Sigmoid colon (tissue), 6 donors: ENCODE measurements at regions not wholly inside any gene's neighbourhood (a gene's known extent, or its start where the extent isn't known, plus 50 kb on each side); places are given as distances from the start of the nearest gene placed in this dataset.

ENCODE experiments used
- DNase-seq: peaks from one replicate; pipeline ENCODE4 v3.0.0-alpha.2; 2019
- H3K27ac ChIP-seq, 4 donors: fragments of 200-600 bp; sonication (generic); one replicate each; pipeline ENCODE4 v1.5.1; 2016 to 2019; ENCODE audit warnings: mild to moderate bottlenecking in 1 of 4
- H3K27me3 ChIP-seq, 3 donors: fragments of 200-600 bp; sonication (generic); one replicate each; pipeline ENCODE4 v1.5.1; 2019; ENCODE audit warnings: mild to moderate bottlenecking in 1 of 3
- H3K36me3 ChIP-seq, 4 donors: fragments of 200-600 bp; sonication (generic); one replicate each; pipeline ENCODE4 v1.5.1; 2016 to 2019
- H3K4me1 ChIP-seq, 4 donors: fragments of 200-600 bp; sonication (generic); one replicate each; pipeline ENCODE4 v1.5.1; 2017 to 2019
- H3K4me3 ChIP-seq, 4 donors: fragments of 200-600 bp; sonication (generic); one replicate each; pipeline ENCODE4 v1.5.1; 2017 to 2019; ENCODE audit warnings: mild to moderate bottlenecking in 2 of 4, moderate library complexity in 1 of 4
- H3K9me3 ChIP-seq, 4 donors: fragments of 200-600 bp in 3 of 4; sonication (generic) in 3 of 4; one replicate each; pipeline versions ENCODE4 v1.5.1 to v1.6.1; 2013 to 2019
- CTCF ChIP-seq, 4 experiments: fragments of 450-650 bp in 3 of 4; fragments of 200-600 bp in 1 of 4; IDR thresholded peaks; one replicate each; pipeline ENCODE4 v1.5.1; 2016 to 2019; ENCODE audit warnings: antibody characterized with exemption in 4 of 4, mild to moderate bottlenecking in 3 of 4, moderate library complexity in 2 of 4
- EP300 ChIP-seq, 4 donors: sonication (generic); formaldehyde crosslinking; IDR thresholded peaks; one replicate each; pipeline ENCODE4 v1.6.1; 2017; ENCODE audit warnings: antibody characterized with exemption in 4 of 4
- POLR2A ChIP-seq, 2 donors: fragments of 450-650 bp; IDR thresholded peaks; one replicate each; pipeline ENCODE4 v1.6.1; 2016; ENCODE audit warnings: antibody characterized with exemption in 2 of 2, mild to moderate bottlenecking in 2 of 2, moderate library complexity in 2 of 2
- POLR2AphosphoS5 ChIP-seq, 4 donors: sonication (generic); formaldehyde crosslinking; IDR thresholded peaks; one replicate each; pipeline ENCODE4 v1.6.1; 2017; ENCODE audit warnings: antibody characterized with exemption in 4 of 4
- WGBS, 2 donors: extraction: QIAGEN DNeasy Blood & Tissue Kit; methylation state at CpG; one replicate each; pipeline ENCODE4 v1.1.7; 2013; 5-methylcytosine and 5-hydroxymethylcytosine counted together
- intact Hi-C: fragments of 100-400 bp; cut with DNase I; formaldehyde crosslinking; loops from one replicate; pipeline ENCODE4 v1.15.1; 2023
- donor health status: healthy with polysubstance abuse.
- donor health status: healthy.

- Histone ChIP-seq H3K27ac (peak overlapping the region in 1 of 4 donors; percentile 61), H3K9me3 (no peaks in the 10 kb centered on the region), H3K4me1 (peaks cover 0 to 15% (median 12%) of the 10 kb centered on the region in 4 donors), H3K27me3 (no peaks in the 10 kb centered on the region), H3K4me3 (no peak overlapping the region), H3K36me3 (no peaks in the 10 kb centered on the region)
- intact Hi-C loops = loop anchor here (10.0 kb wide), 1 partner anchor 1009 kb away; the partner anchor contains the start of gene IGFBP3
- TF ChIP-seq POLR2A (IDR thresholded peaks at IDR 0.05) (no peak), CTCF (IDR thresholded peaks at IDR 0.05) (no peak), EP300 (IDR thresholded peaks at IDR 0.05) (no peak), POLR2AphosphoS5 (IDR thresholded peaks at IDR 0.05) (no peak)
- no peak for DNase-seq
- WGBS, 2 donors = 54 to 69% methylated on average over 4 of the region's 4 CpGs
These were observed 648.3 kb downstream of the TNS3 start for GRCh38 chr7:46933596-46933995.

- Histone ChIP-seq H3K27ac (peak overlapping the region in 3 of 4 donors; percentile 31 to 61 (median 38)), H3K27me3 (no peaks in the 10 kb centered on the region), H3K4me1 (peaks cover 0 to 15% (median 12%) of the 10 kb centered on the region in 4 donors), H3K36me3 (no peaks in the 10 kb centered on the region), H3K4me3 (no peak overlapping the region), H3K9me3 (no peaks in the 10 kb centered on the region)
- peak; percentile 80 for DNase-seq
- intact Hi-C loops = loop anchor here (10.0 kb wide), 1 partner anchor 1008 kb away; the partner anchor contains the start of gene IGFBP3
- WGBS, 2 donors = 68 to 73% methylated on average over 7 of the region's 7 CpGs
- peak in 3 of 4 donors; percentile 27 to 55 (median 32) for TF ChIP-seq POLR2AphosphoS5 (IDR thresholded peaks at IDR 0.05)
- TF ChIP-seq CTCF (IDR thresholded peaks at IDR 0.05) = no peak
These were observed 649.1 kb downstream of the TNS3 start for GRCh38 chr7:46932676-46933424.

DNA sequence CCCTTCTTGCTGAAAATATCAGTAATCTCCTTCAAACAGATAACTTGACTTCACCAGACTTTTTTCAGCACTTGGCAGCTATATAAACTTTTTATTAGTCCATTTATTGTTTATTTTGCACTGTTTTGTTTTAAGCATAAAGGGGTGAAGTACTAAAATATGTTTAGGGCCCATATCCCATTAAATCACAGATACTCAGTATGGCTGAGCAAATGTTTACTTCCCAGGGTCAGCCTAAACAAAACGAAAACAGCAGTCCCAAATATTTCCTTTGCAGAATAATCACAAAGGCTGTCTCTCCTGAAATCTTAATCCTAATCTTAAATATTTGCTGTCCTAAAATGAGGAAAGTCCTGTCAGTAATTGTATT, 649.6 kb downstream of the TNS3 start:
- intact Hi-C loops = loop anchor here (10.0 kb wide), 1 partner anchor 1007 kb away; the partner anchor contains the start of gene IGFBP3
- no peaks in the 10 kb centered on the region for H3K36me3 ChIP-seq
- WGBS, 2 donors = 19 to 58% methylated on average over 1 of the region's 1 CpG
- H3K27ac ChIP-seq = no peak overlapping the region
- TF ChIP-seq POLR2A (IDR thresholded peaks at IDR 0.05) (no peak), CTCF (IDR thresholded peaks at IDR 0.05) (no peak)
- no peak overlapping the region for H3K4me3 ChIP-seq
- H3K9me3 ChIP-seq = no peaks in the 10 kb centered on the region
- DNase-seq = no peak
- H3K4me1 ChIP-seq = peaks cover 0 to 15% (median 12%) of the 10 kb centered on the region in 4 donors
- H3K27me3 ChIP-seq = no peaks in the 10 kb centered on the region

DNA sequence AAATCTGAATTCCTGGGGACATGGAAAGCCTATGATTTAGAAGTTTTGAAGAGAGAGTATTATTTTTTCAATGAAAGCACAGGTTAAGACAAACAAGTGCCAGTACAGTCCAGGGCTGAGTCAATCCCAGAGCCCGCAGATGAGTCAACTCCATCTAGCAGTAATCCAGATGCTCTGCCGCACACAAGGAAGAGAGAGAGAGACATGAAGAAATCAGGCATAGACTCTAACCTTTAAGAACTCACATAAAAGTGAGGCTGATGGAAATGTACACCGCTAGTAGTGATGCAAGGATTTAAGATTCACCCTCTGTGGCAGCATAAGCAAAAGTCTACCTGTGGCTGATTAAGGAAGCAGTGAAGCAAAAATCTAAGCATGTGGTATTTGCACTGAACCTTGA, 651.5 kb downstream of the TNS3 start:
- WGBS, 2 donors = 78 to 87% methylated on average over 3 of the region's 3 CpGs
- no peak for DNase-seq
- Histone ChIP-seq H3K4me3 (no peak overlapping the region), H3K4me1 (peaks cover 0 to 15% (median 12%) of the 10 kb centered on the region in 4 donors), H3K27ac (no peak overlapping the region), H3K27me3 (no peaks in the 10 kb centered on the region), H3K9me3 (no peaks in the 10 kb centered on the region), H3K36me3 (no peaks in the 10 kb centered on the region)
- intact Hi-C loops = loop anchor here (10.0 kb wide), 1 partner anchor 1006 kb away; the partner anchor contains the start of gene IGFBP3
- TF ChIP-seq CTCF (IDR thresholded peaks at IDR 0.05) = no peak

GRCh38 chr7:46929359-46929758, 652.6 kb downstream of the TNS3 start:
- no peak overlapping the region for H3K27ac ChIP-seq
- H3K4me1 ChIP-seq = peaks cover 0 to 15% (median 12%) of the 10 kb centered on the region in 4 donors
- H3K36me3 ChIP-seq = no peaks in the 10 kb centered on the region
- TF ChIP-seq POLR2A (IDR thresholded peaks at IDR 0.05) (no peak), POLR2AphosphoS5 (IDR thresholded peaks at IDR 0.05) (no peak), CTCF (IDR thresholded peaks at IDR 0.05) (no peak), EP300 (IDR thresholded peaks at IDR 0.05) (no peak)
- H3K27me3 ChIP-seq = no peaks in the 10 kb centered on the region
- intact Hi-C loops = no loop called here
- H3K9me3 ChIP-seq = no peaks in the 10 kb centered on the region
- no peak for DNase-seq
- no peak overlapping the region for H3K4me3 ChIP-seq
